Globus pallidus (tissue), 1 donor: ENCODE measurements at regions not wholly inside any gene's neighbourhood (a gene's known extent, or its start where the extent isn't known, plus 50 kb on each side); places are given as distances from the start of the nearest gene placed in this dataset.

Source experiments
- DNase-seq: peaks from one replicate; pipeline ENCODE4 v3.0.0-alpha.2; 2015; ENCODE audit warnings: low spot score

DNA sequence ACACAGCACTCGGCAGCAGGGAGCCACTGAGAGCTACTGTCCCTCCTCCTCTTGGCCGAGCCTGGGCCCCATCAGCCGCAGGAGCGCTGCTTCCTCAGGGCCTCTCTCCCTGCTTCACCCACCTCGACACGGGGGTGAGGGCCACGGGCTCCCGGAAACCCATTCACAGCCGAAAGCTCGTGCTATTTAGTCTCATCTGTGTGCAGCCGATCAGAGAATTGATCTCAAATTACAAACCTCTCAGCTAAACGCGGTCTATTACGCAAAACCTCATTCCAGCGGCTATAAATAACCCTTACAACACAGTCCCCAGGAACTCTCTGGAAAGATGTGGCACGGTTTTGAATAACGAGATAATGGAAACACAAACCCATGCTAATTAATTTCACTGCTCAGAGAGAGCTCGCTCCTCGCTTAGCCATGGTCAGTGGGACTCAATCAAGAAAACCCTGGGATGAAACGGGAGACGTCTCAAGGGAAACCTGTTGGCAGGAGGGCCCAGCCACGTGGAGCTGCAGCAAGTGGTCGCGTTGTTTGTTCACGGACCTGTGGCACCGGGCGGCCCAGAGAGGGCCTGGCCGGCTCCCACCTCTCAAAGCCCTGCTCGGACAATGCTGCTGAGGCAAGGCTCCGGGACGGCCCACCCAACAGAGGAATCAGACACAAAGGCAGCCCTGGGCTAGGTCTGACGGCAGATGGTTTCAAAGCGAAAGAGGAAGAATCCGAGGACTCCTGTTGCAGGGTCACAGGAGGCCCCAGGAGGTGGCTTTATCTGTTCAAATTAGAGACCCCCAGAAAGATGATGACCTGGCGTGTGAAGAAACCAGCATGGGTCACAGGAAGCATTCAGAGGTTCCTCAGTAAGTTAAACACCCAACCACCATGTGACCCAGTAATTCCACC lies 210.5 kb downstream of the CTTN start:
- DNase-seq: no peak

DNA sequence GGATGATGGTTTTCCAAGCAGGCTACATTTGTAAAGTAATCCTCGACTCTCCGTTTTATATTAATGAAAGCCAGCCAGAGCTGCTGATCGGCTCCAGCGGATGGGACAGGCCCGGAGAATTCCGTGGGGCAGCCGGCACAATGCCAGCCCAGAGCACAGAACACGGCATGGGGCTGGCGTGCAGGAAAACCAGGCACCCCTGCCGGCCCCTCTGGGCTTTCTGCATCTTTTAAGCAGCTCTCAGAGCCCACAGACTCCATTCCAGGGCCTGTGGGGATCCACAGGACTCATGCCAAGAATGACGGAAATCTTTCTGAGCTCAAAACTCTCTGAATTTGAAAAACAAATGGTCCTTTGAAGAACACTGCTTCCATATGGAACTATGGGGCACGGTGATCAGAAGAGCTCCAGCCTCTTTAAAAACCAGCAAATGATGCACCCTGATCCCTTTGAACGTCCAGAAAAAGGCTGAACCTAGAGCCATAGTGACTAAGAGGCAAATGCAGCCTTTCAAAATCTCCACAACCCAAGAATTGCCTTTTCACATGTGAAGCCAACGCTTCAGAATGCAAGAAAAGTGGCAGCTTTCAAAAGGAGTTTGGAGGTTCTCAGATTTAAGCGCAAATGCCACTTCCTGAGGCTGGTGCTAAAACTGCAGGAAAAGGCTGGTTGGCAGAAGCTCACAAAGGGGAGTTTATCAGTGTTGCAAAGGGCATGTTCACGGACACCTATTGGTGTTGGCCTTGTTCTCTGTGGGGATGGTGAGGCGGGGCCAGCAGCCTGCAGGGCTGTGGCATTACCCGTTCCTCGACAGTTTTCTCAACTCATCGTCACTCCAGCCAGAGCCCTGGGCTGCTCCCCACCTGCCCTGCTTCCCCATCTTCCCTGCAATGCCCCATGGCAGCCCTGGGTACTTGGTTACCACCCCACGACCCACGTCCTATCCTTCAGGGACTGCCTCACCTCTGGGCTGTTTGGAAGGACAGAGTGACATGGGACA lies 212.5 kb downstream of the CTTN start:
- DNase-seq: peak; percentile 8

DNA sequence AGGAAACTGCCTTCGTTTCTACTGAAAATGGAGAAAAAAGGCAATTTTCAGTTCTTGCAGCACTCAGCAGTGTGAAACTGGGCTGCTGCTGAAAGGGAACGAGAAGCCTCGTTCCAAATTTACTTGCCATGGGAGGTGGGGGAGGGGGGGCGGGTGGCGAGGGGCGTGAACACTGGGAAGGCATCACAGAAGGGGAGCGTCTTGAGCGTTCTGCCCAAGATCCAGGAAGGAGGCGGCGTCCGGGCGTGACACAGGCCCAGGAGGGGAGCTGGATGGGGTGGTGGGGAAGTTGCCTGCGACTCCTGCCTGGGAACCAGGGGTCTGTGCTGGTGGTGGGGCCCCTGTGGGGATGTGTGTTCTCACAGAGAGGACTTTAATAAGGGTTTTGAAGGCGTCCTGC lies 213.5 kb downstream of the CTTN start:
- no peak for DNase-seq

DNA sequence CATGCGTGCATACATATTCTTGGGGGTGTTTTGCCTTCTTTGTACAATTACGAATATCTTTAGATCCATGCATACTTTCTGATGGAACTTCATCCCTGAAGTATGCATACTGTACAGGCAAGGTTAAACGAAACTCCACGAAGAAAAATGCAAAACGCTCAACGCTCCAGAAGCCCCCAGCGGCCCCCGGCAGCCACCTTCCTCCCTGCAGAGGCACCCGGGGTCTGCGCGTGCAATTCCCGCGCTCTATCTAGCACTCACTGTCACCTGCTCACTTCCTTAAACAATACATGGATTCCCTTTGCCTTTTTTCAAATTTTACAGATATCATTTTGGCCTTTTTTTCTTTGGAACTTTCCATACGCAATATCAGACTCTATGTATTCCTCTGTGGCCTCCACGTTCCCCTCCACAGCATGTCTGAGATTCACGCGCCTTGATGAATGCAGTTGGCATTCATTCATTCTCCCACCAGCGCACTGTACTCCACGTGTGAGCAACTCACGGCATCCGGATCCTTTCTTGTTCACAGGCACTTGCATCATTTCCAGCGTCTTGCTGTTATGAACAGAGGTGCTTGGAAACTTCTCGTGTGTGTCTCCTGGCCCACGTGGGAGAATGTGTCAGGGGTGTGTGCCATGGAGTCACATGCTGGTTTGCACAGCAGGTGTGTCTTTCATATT lies 214.3 kb downstream of the CTTN start:
- DNase-seq: no peak

DNA sequence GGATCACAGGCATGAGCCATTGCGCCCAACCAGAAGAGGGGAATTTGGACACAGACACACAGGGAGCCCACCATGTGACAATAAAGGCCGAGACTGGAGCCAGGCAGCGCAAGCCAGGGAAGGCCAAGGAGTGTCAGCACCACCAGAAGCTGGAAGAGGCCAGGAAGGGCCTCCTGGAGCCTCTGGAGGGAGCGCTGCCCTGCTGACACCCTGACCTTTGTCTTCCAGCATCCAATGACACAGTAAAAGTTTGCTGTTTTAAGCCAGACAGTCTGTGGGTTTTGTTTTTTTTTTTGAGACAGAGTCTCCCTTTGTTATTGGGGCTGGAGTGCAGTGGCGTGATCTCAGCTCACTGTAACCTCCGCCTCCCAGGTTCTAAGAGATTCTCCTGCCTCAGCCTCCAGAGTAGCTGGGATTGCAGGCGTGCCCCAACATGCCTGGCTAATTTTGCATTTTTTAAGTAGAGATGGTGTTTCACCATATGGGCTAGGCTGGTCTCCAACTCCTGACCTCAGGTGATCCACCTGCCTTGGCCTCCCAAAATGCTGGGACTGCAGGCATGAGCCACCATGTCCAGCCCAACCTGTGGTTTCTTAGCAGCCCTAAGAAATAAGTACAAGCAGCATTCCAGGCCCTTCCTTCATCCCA lies 215.8 kb downstream of the CTTN start:
- DNase-seq: no peak

DNA sequence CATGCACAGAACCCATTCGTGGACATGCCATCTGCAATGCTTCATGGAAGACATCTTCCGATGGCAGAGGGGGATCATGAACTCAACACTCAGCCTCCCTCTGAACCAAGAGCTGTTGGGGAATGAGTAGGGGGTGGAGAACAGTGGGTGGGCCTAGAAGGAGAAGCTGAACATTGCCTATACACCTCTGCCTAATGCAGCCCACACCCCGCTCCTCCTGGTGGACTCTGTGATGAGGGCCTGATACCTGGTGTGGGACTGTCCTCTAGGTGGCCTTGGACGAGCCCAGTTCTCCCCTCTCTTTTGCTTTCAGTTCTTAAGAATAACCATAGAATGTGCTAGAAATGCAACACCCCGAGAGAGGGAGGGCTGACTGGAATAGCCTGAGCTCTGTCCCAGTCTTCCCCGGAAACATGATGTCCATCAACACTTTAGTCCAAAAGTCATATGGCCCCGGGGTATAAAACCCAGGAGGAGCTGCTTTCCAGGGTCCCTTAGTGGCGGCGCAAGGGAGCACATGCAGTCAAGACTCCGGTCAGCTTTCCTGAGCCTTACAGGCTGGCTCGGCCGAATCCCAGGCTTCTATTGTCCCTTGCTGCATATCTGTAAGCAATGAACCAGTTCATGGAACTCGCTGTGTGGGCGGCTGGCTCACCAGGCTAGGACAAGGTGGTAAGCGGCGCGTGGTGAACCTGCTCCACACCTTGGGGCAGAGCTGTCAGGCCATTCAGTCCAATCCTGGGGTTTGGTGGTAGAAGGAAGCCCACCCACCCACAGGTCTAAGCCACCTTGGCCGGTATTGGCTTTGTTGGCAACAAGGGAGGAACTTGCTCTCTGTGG lies 216.9 kb downstream of the CTTN start:
- DNase-seq: no peak

DNA sequence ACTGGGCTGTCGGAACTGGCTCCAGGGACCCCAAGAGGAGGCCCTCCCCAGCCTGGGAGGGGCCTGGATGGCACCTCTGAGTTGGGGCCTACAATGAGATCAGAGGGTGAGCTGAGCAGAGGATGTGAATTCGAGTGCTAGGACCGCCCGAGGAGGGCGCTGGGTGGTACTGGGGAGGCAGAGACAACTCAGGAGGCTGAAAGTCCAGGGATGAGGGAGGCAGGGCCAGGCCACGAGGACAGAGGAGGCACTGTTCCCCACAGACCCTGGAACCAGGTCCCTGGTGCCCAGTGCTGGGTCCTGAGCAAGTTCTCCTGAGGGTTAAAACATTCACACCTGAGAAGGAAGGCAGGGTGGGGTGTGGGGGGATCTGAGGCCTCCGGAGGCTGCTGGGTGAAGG lies 218.0 kb downstream of the CTTN start:
- DNase-seq: no peak

DNA sequence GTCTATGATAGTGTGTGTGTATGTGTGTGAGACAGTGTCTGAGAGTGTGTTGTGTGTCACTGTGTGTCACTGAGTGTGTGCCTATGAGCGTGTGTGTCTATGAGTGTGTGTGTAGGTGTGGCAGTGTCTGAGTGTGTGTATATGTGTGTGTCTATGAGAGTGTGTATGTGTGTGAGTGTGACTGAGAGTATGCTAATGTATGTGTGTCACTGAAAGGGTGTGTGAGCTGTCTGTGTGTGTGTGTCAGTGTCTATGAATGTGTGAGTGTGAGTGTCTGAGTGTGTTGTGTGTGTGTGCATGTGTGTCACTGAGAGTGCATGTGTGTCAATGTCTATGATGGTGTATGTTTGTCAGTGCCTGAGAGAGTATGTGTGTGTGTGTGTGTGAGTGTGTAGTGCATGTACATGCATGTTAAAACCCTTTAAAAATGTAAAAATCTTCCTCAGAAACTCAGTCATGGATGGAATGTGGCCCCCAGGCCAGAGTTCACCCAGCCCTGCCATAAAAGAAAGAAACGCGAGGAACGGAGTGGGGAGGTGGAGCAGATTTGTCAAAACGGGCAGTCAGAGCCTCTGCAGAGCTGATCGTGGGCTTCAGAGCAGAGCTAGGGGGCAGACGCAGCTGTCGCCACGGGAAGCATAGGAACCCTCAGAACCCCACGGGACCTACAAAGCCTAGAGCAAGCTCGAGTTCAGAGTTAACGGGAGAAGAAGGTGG lies 218.8 kb downstream of the CTTN start:
- DNase-seq: no peak

DNA sequence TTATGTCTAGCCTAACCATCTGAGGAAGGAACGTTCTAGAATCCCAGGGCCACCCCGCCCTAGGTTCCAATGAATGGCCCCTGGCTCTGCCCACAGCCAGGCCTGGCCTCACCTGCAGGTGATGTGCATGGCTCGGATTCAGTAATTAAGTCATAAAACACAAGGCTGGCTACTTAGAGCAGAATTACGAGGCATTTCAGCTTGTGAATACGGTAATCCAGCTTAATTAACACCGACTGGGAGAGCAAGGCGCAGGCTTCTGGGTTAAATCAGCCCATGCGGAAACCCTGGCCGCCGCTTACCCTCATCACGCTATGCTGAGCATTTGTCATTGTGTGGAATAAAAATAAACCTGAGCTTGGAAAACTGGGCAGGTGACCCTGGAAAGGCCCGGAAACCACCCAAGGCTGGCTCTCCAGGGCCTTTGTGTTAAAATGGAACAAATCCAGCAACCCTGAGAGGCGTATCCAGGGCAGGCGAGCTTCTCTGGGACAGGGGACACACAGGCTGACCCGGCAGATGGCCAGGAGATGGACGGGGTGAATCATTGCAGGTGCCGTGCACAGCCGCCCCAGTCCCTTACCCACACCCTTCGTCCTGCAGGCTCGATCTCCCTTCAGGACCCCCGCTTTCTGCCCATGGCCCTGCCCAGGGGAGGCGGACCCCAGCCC lies 220.2 kb downstream of the CTTN start:
- no peak for DNase-seq

DNA sequence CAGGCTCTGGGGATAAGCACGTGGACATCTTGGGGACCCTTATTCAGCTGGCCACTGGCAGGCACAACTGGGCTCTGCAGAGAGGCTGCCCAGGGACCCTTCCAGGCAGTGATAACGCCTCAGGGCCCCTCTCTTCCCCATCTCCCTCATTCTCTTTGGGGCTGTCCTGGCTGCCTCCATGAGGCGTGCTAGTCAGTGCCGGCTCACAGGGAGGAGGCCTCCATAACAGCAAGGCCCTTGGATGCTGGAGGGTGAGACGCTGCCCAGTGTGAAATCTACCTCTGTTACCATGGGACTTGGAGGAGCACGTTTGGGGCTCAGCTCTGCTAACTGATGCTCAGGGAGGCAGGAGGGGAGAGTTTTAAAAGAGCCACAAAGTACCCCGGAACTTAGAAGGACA lies 221.3 kb downstream of the CTTN start:
- DNase-seq: no peak

DNA sequence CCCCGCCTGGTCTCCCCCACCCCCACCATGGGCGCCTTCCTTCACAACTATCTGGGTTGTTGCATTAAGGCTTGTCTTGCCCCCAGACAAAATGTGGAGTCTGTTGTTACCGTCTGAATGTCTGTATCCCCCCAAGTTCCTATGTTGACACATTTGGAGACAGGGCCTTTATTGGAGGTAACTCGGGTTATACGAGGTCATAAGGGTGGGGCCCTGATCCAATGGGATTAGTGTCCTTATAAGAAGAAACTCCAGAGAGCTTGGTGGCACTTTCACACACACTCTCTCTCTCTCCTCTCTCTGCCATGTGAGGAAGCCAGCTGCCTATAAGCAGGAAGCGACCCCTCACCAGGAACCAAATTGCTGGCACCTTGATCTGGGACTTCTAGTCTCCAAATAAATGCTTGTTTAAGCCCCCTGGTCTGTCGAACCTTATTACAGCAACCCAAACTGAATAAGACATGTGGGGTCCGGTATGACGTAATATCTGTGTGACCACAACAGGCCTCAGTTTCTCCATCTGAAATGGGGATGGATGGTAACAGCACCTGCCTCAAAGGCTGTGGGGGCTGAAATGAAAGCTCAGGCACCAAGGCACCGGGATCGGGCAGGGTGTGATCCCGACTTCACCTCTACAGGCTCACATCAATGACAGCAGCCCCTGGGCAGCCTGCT lies 222.3 kb downstream of the CTTN start:
- DNase-seq: no peak

DNA sequence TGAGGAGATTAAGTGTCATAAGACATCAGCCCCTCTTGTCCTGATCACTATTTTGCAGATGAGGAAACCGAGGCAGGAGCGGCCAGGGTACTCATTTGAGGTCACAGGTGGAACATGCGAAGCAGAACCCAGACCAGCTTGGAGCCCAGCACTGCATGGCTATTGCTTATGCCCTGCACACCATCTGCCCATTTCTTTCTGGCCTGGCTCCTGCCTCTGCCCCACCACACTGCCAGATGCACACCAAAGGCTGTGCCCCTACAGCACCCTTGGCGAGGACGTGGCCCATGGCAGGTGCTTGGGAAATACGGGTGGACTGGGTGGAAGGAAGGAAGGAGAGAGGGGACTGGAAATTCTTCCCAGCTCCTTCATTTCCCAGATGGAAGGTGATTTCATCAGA lies 222.9 kb downstream of the CTTN start:
- DNase-seq: no peak

DNA sequence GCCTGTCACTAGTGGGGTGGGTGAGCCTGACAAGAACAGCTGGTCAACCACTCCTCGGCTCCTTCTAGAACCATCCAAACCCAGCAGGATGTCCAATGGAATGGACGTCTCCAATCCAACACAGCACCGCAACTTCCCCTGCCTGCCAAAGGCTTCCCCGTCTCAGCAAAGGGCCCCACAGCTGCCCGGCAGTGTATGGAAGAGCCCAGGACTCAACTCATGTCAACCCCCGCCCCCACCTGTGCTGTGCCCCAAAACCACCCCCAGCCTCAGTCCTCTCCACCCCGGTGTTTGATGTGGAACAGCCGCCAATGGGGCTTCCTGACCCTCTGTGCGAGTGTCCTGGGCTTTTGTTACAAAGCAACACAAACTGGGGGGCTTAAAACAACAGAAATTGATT lies 223.8 kb downstream of the CTTN start:
- no peak for DNase-seq

DNA sequence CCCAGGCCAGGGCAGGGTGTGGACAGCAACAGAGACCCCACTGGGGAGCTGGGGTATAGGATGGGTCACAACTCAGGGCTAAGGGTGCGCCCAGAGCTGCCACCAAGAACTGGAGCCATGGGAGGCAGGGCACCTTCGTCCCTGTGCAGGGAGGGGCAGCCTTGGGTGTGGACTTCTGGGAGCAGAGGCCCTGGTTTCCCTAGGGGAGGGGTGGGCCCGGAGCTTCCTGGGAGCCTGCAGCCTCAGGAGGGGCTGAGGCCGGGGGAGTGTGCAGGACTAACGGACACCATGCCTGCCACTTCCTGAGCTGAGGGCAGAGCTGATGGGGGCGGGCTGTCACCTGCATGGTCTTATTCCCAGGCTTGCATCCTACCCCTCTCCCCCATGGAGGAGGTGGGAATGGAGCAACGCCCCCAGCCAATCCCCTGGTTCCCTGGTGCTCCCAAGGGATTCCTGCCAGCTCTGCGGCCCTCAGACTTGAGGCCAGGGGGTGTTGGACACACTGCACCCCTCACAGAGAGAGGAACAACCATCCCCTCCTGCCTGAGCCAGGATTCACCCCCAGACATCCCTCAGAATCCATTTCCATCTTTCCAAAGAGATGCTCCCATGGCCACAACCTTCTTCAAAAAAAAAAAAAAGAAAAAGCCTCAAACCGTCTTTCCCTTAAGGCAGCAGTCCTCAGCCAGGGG lies 225.7 kb downstream of the CTTN start:
- no peak for DNase-seq

DNA sequence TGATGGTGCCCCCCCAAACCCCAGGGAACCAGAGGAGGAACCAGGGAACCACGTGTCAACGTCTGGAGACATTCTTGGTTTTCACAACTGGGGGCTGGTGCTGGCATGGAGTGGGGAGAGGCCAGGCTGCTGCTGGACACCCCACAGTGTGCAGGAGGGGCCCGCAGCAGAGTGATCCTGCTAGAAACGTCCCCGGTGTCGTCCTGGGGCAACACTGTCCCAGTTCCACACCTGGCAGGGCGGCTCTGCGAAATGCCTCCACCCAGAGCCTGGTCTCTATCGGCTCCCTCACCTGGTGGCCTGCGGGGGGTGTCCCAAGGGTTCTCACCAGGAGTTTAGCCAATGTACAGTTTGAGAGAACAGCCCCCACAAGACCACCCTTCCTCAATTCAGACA lies 226.3 kb downstream of the CTTN start:
- no peak for DNase-seq

DNA sequence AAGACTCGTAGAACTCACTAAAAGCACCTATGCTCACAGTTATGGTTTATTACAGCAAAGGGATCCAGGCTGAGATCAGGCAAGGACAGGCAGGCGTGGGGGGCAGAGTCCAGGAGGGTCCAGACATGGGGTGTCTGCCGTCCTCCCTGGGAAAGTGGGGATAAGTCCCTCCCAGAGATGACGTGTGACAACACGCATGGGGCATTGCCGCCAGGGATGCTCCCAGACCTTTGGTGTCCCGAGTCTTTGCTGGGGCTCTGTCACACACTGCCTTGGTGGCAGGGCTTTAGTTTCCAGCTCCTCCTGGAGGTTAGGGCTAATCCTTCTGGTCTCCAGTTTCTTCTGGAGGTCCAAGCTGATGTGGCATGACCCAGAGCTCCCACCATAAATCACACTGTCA lies 226.7 kb downstream of the CTTN start:
- DNase-seq: no peak

DNA sequence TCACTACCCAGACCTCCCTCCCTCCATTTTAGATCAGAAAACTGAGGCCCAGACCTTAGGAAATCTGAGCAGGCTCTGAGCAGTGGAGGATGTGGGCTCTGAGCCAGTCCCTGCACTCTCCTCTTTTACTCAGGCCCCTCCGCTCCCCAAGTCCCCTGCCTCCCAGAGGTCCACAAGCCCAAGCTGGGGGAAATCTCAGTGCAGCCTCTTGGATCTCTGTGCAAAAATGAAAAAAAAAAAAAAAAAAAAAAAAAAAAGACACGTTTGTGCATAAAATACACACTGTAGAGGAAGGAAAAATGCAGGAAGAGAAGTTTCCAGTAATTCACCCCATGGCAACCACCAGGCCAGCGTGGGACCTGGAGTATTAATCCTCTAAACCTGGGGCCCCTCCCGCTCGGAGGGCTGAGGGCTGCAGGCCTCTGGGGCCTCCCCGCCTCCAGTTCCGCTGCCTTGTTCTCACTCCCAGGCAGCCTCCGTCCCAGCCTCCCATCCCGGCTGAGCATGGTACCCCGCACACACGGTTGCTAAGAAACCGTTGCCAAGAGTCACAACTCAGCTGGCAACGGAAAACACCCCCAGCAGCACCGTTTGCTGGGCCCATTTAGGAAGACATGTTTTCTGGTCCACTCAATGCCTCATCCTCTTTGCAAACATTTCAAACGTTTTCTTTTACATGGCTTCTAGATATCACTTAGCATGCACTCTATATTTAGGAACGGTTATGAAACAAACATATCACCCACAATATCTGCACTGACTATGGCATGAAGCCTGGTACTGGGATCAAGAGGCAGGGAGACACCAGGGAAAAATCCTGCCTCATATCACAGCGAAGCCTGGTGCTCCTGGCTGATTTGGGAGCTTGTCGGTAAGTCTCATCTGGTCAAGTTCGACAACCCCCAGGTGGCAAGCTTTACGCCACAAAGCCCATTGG lies 227.5 kb downstream of the CTTN start:
- no peak for DNase-seq
